ENCODE measurements at regions not wholly inside any gene's neighbourhood (a gene's known extent, or its start where the extent isn't known, plus 50 kb on each side); places are given as distances from the start of the nearest gene placed in this dataset.

GRCh38 chr6:66421570-66421969, 714.5 kb upstream of the EYS start:
- Histone ChIP-seq H3K36me3 (ENCODE audit: insufficient read depth, low read length) (no peaks in the 10 kb centered on the region), H3K4me3 (ENCODE audit: low read length in 2 of 2) (no peak overlapping the region), H3K4me1 (ENCODE audit: insufficient read depth, low read length) (no peaks in the 10 kb centered on the region), H3K27ac (ENCODE audit: low read depth, low read length) (no peak overlapping the region), H3K9me3 (ENCODE audit: control insufficient read depth in 1 of 2, low read length in 2 of 2) (peaks cover 0 to 3% of the 10 kb centered on the region in 2 donors), H3K27me3 (ENCODE audit: insufficient read depth, low read length) (no peaks in the 10 kb centered on the region)
- Mint-ChIP-seq H3K36me3 (no peaks in the 10 kb centered on the region), H3K9me3 (peaks cover 0 to 21% (median 7%) of the 10 kb centered on the region in 8 donors), H3K27ac (no peak overlapping the region), H3K4me1 (no peaks in the 10 kb centered on the region), H3K4me3 (no peak overlapping the region), H3K27me3 (no peaks in the 10 kb centered on the region)
- intact Hi-C loops (cut with micrococcal nuclease) = no loop called here
- ChIA-PET POLR2A (ENCODE audit: partially characterized antibody) (no interaction called here), CTCF (ENCODE audit: partially characterized antibody) (no interaction called here)
- no peak for DNase-seq

GRCh38 chr6:66418906-66419305, 711.9 kb upstream of the EYS start:
- no peaks in the 10 kb centered on the region for H3K27me3 ChIP-seq (ENCODE audit: insufficient read depth, low read length)
- DNase-seq = no peak

GRCh38 chr6:66403966-66404365, 696.9 kb upstream of the EYS start:
- Histone ChIP-seq H3K36me3 (ENCODE audit: insufficient read depth, low read length) (no peaks in the 10 kb centered on the region), H3K27ac (ENCODE audit: low read depth, low read length) (no peak overlapping the region), H3K9me3 (ENCODE audit: control insufficient read depth in 1 of 2, low read length in 2 of 2) (no peaks in the 10 kb centered on the region), H3K4me1 (ENCODE audit: insufficient read depth, low read length) (no peaks in the 10 kb centered on the region), H3K4me3 (ENCODE audit: low read length in 2 of 2) (no peak overlapping the region), H3K27me3 (ENCODE audit: insufficient read depth, low read length) (no peaks in the 10 kb centered on the region)
- no peak overlapping the region for H3K4me3 Mint-ChIP-seq
- peaks cover 0 to 8% (median 2%) of the 10 kb centered on the region in 8 donors for H3K9me3 Mint-ChIP-seq
- H3K27ac Mint-ChIP-seq = no peak overlapping the region
- CTCF ChIA-PET (ENCODE audit: partially characterized antibody) = no interaction called here
- DNase-seq = no peak
- intact Hi-C loops (cut with micrococcal nuclease) = no loop called here
- POLR2A ChIA-PET (ENCODE audit: partially characterized antibody) = no interaction called here
- H3K4me1 Mint-ChIP-seq = no peaks in the 10 kb centered on the region
- no peaks in the 10 kb centered on the region for H3K27me3 Mint-ChIP-seq
- no peaks in the 10 kb centered on the region for H3K36me3 Mint-ChIP-seq

More at GRCh38 chr6:66418906-66419305, 711.9 kb upstream of the EYS start:
- Mint-ChIP-seq H3K27ac (no peak overlapping the region), H3K27me3 (no peaks in the 10 kb centered on the region), H3K4me3 (no peak overlapping the region), H3K36me3 (no peaks in the 10 kb centered on the region), H3K4me1 (no peaks in the 10 kb centered on the region), H3K9me3 (peaks cover 0 to 10% (median 4%) of the 10 kb centered on the region in 8 donors)
- Histone ChIP-seq H3K4me1 (ENCODE audit: insufficient read depth, low read length) (no peaks in the 10 kb centered on the region), H3K4me3 (ENCODE audit: low read length in 2 of 2) (no peak overlapping the region), H3K9me3 (ENCODE audit: control insufficient read depth in 1 of 2, low read length in 2 of 2) (peaks cover 0 to 3% of the 10 kb centered on the region in 2 donors), H3K36me3 (ENCODE audit: insufficient read depth, low read length) (no peaks in the 10 kb centered on the region), H3K27ac (ENCODE audit: low read depth, low read length) (no peak overlapping the region)
- CTCF ChIA-PET (ENCODE audit: partially characterized antibody) = no interaction called here
- POLR2A ChIA-PET (ENCODE audit: partially characterized antibody) = no interaction called here
- intact Hi-C loops (cut with micrococcal nuclease) = no loop called here

GRCh38 chr6:66402873-66403272, 695.8 kb upstream of the EYS start:
- DNase-seq = no peak
- no peaks in the 10 kb centered on the region for H3K9me3 ChIP-seq (ENCODE audit: control insufficient read depth in 1 of 2, low read length in 2 of 2)
- intact Hi-C loops (cut with micrococcal nuclease) = no loop called here
- POLR2A ChIA-PET (ENCODE audit: partially characterized antibody) = no interaction called here
- H3K27me3 ChIP-seq (ENCODE audit: insufficient read depth, low read length) = no peaks in the 10 kb centered on the region
- no peaks in the 10 kb centered on the region for H3K4me1 Mint-ChIP-seq
- H3K4me3 ChIP-seq (ENCODE audit: low read length in 2 of 2) = no peak overlapping the region
- no peaks in the 10 kb centered on the region for H3K27me3 Mint-ChIP-seq
- no peaks in the 10 kb centered on the region for H3K4me1 ChIP-seq (ENCODE audit: insufficient read depth, low read length)
- H3K27ac Mint-ChIP-seq = no peak overlapping the region
- H3K4me3 Mint-ChIP-seq = no peak overlapping the region
- no peaks in the 10 kb centered on the region for H3K36me3 Mint-ChIP-seq
- H3K27ac ChIP-seq (ENCODE audit: low read depth, low read length) = no peak overlapping the region
- no peaks in the 10 kb centered on the region for H3K36me3 ChIP-seq (ENCODE audit: insufficient read depth, low read length)
- H3K9me3 Mint-ChIP-seq = peaks cover 0 to 8% (median under 1%) of the 10 kb centered on the region in 8 donors
- CTCF ChIA-PET (ENCODE audit: partially characterized antibody) = no interaction called here

DNA sequence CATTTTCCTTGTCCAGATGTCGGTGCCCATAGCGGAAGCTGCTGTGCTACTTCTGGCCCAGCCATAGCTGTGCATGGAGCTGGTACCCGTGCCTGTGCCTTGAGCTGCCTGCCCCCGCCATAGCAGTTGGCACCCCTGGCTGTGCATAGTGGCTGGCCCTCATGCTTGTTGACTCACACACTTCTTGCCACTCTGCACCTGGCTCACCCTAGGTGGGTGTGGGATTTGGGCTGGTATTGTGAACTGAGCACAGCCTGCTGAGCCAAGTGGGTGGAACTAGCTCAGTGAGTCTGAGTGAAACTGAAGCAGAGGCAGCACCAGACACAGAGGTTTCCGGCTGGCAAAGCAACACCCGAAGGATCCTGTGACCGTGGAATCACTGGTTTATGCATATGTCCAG, 689.5 kb upstream of the EYS start:
- H3K9me3 ChIP-seq (ENCODE audit: control insufficient read depth in 1 of 2, low read length in 2 of 2) = peaks cover 0 to 10% of the 10 kb centered on the region in 2 donors
- no peaks in the 10 kb centered on the region for H3K36me3 ChIP-seq (ENCODE audit: insufficient read depth, low read length)
- Mint-ChIP-seq H3K36me3 (no peaks in the 10 kb centered on the region), H3K27me3 (no peaks in the 10 kb centered on the region), H3K9me3 (peaks cover 0 to 10% (median 3%) of the 10 kb centered on the region in 8 donors), H3K27ac (no peak overlapping the region), H3K4me3 (no peak overlapping the region), H3K4me1 (no peaks in the 10 kb centered on the region)
- CTCF ChIA-PET (ENCODE audit: partially characterized antibody) = no interaction called here
- POLR2A ChIA-PET (ENCODE audit: partially characterized antibody) = no interaction called here
- intact Hi-C loops (cut with micrococcal nuclease) = no loop called here
- no peak overlapping the region for H3K4me3 ChIP-seq (ENCODE audit: low read length in 2 of 2)
- no peaks in the 10 kb centered on the region for H3K4me1 ChIP-seq (ENCODE audit: insufficient read depth, low read length)
- H3K27ac ChIP-seq (ENCODE audit: low read depth, low read length) = no peak overlapping the region
- DNase-seq = peak in 1 of 5 donors; percentile 13
- no peaks in the 10 kb centered on the region for H3K27me3 ChIP-seq (ENCODE audit: insufficient read depth, low read length)

DNA sequence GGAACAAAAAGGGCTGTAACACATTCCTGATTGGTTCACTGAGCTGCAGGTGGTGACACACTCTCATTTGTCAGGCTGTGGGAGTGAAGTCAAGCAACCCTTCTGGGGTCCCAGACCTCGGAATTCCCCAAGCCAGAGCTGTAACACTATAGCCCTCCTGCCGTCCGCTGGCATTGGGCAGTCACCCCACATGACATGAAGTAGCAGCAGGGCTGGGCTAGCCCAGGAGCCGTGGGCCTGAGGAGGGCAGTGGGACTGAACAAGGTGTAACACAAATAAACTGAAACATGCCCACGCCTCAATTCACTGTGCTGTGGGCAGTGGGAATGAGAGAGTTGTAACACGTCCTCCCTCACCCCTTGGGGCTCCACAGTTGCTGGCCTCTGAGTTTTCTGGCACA, 689.1 kb upstream of the EYS start:
- Histone ChIP-seq H3K27ac (ENCODE audit: low read depth, low read length) (no peak overlapping the region), H3K36me3 (ENCODE audit: insufficient read depth, low read length) (no peaks in the 10 kb centered on the region), H3K4me1 (ENCODE audit: insufficient read depth, low read length) (no peaks in the 10 kb centered on the region), H3K27me3 (ENCODE audit: insufficient read depth, low read length) (no peaks in the 10 kb centered on the region), H3K9me3 (ENCODE audit: control insufficient read depth in 1 of 2, low read length in 2 of 2) (peaks cover 0 to 10% of the 10 kb centered on the region in 2 donors), H3K4me3 (ENCODE audit: low read length in 2 of 2) (no peak overlapping the region)
- H3K36me3 Mint-ChIP-seq = no peaks in the 10 kb centered on the region
- ChIA-PET CTCF (ENCODE audit: partially characterized antibody) (no interaction called here), POLR2A (ENCODE audit: partially characterized antibody) (no interaction called here)
- H3K27me3 Mint-ChIP-seq = no peaks in the 10 kb centered on the region
- H3K4me3 Mint-ChIP-seq = peak overlapping the region in 1 of 8 donors; percentile 4
- peaks cover 0 to 10% (median 3%) of the 10 kb centered on the region in 8 donors for H3K9me3 Mint-ChIP-seq
- H3K4me1 Mint-ChIP-seq = no peaks in the 10 kb centered on the region
- DNase-seq = peak in 1 of 5 donors; percentile 18
- intact Hi-C loops (cut with micrococcal nuclease) = no loop called here
- no peak overlapping the region for H3K27ac Mint-ChIP-seq

DNA sequence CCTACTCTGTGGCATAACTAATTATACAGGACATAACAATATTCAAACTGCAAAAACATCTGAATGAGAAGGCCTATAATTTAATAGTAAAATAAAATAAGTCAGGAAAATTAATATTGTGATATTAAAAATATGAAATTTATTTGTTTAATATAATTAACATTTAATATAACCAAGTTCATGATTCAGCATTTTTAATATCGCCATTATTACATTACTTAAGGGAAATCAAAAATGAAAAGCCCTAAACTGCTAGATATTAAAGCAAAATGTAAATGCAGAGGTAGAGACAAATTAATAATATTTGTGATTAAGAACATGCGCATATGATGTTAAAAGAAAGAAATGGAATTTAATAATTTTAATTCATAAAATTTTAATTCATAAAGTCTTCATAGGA, 683.4 kb upstream of the EYS start:
- no peaks in the 10 kb centered on the region for H3K27me3 ChIP-seq (ENCODE audit: insufficient read depth, low read length)
- Mint-ChIP-seq H3K27me3 (no peaks in the 10 kb centered on the region), H3K9me3 (peaks cover 0 to 10% (median 3%) of the 10 kb centered on the region in 8 donors), H3K4me1 (no peaks in the 10 kb centered on the region), H3K36me3 (no peaks in the 10 kb centered on the region), H3K27ac (no peak overlapping the region), H3K4me3 (no peak overlapping the region)
- POLR2A ChIA-PET (ENCODE audit: partially characterized antibody) = no interaction called here
- H3K4me1 ChIP-seq (ENCODE audit: insufficient read depth, low read length) = no peaks in the 10 kb centered on the region
- no peak overlapping the region for H3K27ac ChIP-seq (ENCODE audit: low read depth, low read length)
- intact Hi-C loops (cut with micrococcal nuclease) = no loop called here
- DNase-seq = no peak
- no peaks in the 10 kb centered on the region for H3K36me3 ChIP-seq (ENCODE audit: insufficient read depth, low read length)
- no peak overlapping the region for H3K4me3 ChIP-seq (ENCODE audit: low read length in 2 of 2)
- CTCF ChIA-PET (ENCODE audit: partially characterized antibody) = no interaction called here
- no peaks in the 10 kb centered on the region for H3K9me3 ChIP-seq (ENCODE audit: control insufficient read depth in 1 of 2, low read length in 2 of 2)

GRCh38 chr6:66376001-66376400, 669.0 kb upstream of the EYS start:
- no peaks in the 10 kb centered on the region for H3K36me3 Mint-ChIP-seq
- no peaks in the 10 kb centered on the region for H3K4me1 ChIP-seq (ENCODE audit: insufficient read depth, low read length)
- intact Hi-C loops (cut with micrococcal nuclease) = no loop called here
- H3K36me3 ChIP-seq (ENCODE audit: insufficient read depth, low read length) = no peaks in the 10 kb centered on the region
- no peak overlapping the region for H3K27ac ChIP-seq (ENCODE audit: low read depth, low read length)
- CTCF ChIA-PET (ENCODE audit: partially characterized antibody) = no interaction called here
- POLR2A ChIA-PET (ENCODE audit: partially characterized antibody) = no interaction called here
- no peaks in the 10 kb centered on the region for H3K9me3 ChIP-seq (ENCODE audit: control insufficient read depth in 1 of 2, low read length in 2 of 2)
- DNase-seq = no peak
- H3K27ac Mint-ChIP-seq = no peak overlapping the region
- H3K9me3 Mint-ChIP-seq = peaks cover 2 to 17% (median 8%) of the 10 kb centered on the region in 8 donors
- no peak overlapping the region for H3K4me3 ChIP-seq (ENCODE audit: low read length in 2 of 2)
- H3K27me3 ChIP-seq (ENCODE audit: insufficient read depth, low read length) = no peaks in the 10 kb centered on the region
- H3K4me3 Mint-ChIP-seq = no peak overlapping the region
- no peaks in the 10 kb centered on the region for H3K27me3 Mint-ChIP-seq
- no peaks in the 10 kb centered on the region for H3K4me1 Mint-ChIP-seq
